IMR-90 (cell line): ENCODE measurements at regions not wholly inside any gene's neighbourhood (a gene's known extent, or its start where the extent isn't known, plus 50 kb on each side); places are given as distances from the start of the nearest gene placed in this dataset.

Source experiments
- ATAC-seq: fragments of 200-7000 bp; cut with Tn5 transposase; 2 replicates; pipeline ENCODE4 v1.9.1; 2020; ENCODE audit warnings: low read depth, mild to moderate bottlenecking, moderate library complexity
- BruUV-seq: library from RNA; stranded (reverse); fragments of 400-500 nt; replicated peaks from 2 replicates; lab custom pipeline; 2021; lab: Mats Ljungman, UMichigan
- CTCF ChIA-PET: fragments of 300-600 bp; formaldehyde crosslinking; extraction: SDS; loops from one replicate; lab custom pipeline; 2021; ENCODE audit warnings: antibody characterized with exemption; lab: Yijun Ruan, JAX
- POLR2A ChIA-PET: fragments of 300-600 bp; sonication (Branson Sonifier 250); formaldehyde crosslinking; loops from one replicate; lab custom pipeline; 2022; ENCODE audit warnings: antibody characterized with exemption; ENCODE audit not compliant: unreplicated experiment; lab: Charles Lee
- DNase-seq: peaks from one replicate; pipeline ENCODE4 v3.0.0; 2013
- H2AFZ ChIP-seq: replicated peaks from 2 replicates; pipeline ENCODE3; 2013; ENCODE audit warnings: low read length, mild to moderate bottlenecking; ENCODE audit not compliant: poor library complexity
- H2AK5ac ChIP-seq: 2 replicates; pipeline ENCODE4 v1.6.1; 2013; ENCODE audit warnings: low read depth, low read length, inconsistent platforms
- H2AK9ac ChIP-seq: replicated peaks from 2 replicates; pipeline ENCODE3; 2013; ENCODE audit warnings: mild to moderate bottlenecking, low read depth, low read length, moderate library complexity; ENCODE audit not compliant: poor library complexity
- H2BK120ac ChIP-seq: 2 replicates; pipeline ENCODE4 v1.6.1; 2013; ENCODE audit warnings: low read depth, low read length, inconsistent platforms
- H2BK15ac ChIP-seq: 3 replicates; pipeline ENCODE4 v1.6.1; 2013; ENCODE audit warnings: low read depth, low read length, inconsistent platforms
- H2BK20ac ChIP-seq: 2 replicates; pipeline ENCODE4 v1.6.1; 2013; ENCODE audit warnings: low read depth, mild to moderate bottlenecking, inconsistent platforms, low read length, moderate library complexity
- H2BK5ac ChIP-seq: 2 replicates; pipeline ENCODE4 v1.6.1; 2013; ENCODE audit warnings: mild to moderate bottlenecking, low read depth, low read length, inconsistent platforms; ENCODE audit not compliant: poor library complexity, severe bottlenecking
- H3K14ac ChIP-seq: replicated peaks from 2 replicates; pipeline ENCODE4 v1.6.1; 2013; ENCODE audit warnings: low read depth, low read length, inconsistent platforms
- H3K18ac ChIP-seq: 2 replicates; pipeline ENCODE4 v1.6.1; 2013; ENCODE audit warnings: low read depth, low read length, control low read depth
- H3K23ac ChIP-seq: 2 replicates; pipeline ENCODE4 v1.6.1; 2013; ENCODE audit warnings: low read depth, low read length, inconsistent platforms
- H3K27ac ChIP-seq: 2 replicates; pipeline ENCODE4 v1.5.1; 2013; ENCODE audit warnings: mild to moderate bottlenecking, control low read depth, low read length; ENCODE audit not compliant: insufficient read depth
- H3K27me3 ChIP-seq: 2 replicates; pipeline ENCODE4 v1.6.1; 2013; ENCODE audit warnings: low read length; ENCODE audit not compliant: control insufficient read depth, insufficient read depth
- H3K36me3 ChIP-seq: 2 replicates; pipeline ENCODE4 v1.6.1; 2013; ENCODE audit warnings: low read length, mixed read lengths; ENCODE audit not compliant: control insufficient read depth, insufficient read depth
- H3K4ac ChIP-seq: 2 replicates; pipeline ENCODE4 v1.6.1; 2013; ENCODE audit warnings: low read depth, low read length, inconsistent platforms
- H3K4me1 ChIP-seq: 2 replicates; pipeline ENCODE4 v1.6.1; 2013; ENCODE audit warnings: low read length, mixed read lengths; ENCODE audit not compliant: control insufficient read depth, insufficient read depth
- H3K4me2 ChIP-seq: 2 replicates; pipeline ENCODE4 v1.6.1; 2013; ENCODE audit warnings: low read depth, mild to moderate bottlenecking, control low read depth, low read length, moderate library complexity
- H3K4me3 ChIP-seq: 2 replicates; pipeline ENCODE4 v1.5.1; 2013; ENCODE audit warnings: low read depth, mild to moderate bottlenecking, control low read depth, low read length, moderate library complexity; ENCODE audit not compliant: insufficient read depth
- H3K56ac ChIP-seq: 2 replicates; pipeline ENCODE4 v1.6.1; 2013; ENCODE audit warnings: low read length, inconsistent platforms; ENCODE audit not compliant: insufficient read depth; ENCODE audit errors: extremely low read depth
- H3K79me1 ChIP-seq, 2 experiments: 2 replicates each; pipeline ENCODE4 v1.6.1; 2013; ENCODE audit warnings: low read length in 2 of 2, inconsistent platforms in 1 of 2, low read depth in 1 of 2
- H3K9ac ChIP-seq: 2 replicates; pipeline ENCODE4 v1.6.1; 2013; ENCODE audit warnings: low read depth, low read length, control low read depth
- H3K9me1 ChIP-seq: 2 replicates; pipeline ENCODE4 v1.6.1; 2013; ENCODE audit warnings: low read length, inconsistent platforms; ENCODE audit not compliant: insufficient read depth
- H3K9me3 ChIP-seq: 2 replicates; pipeline ENCODE4 v1.6.1; 2013; ENCODE audit warnings: low read length; ENCODE audit not compliant: control insufficient read depth, insufficient read depth
- H4K20me1 ChIP-seq: 2 replicates; pipeline ENCODE4 v1.6.1; 2013; ENCODE audit warnings: low read length, inconsistent platforms; ENCODE audit not compliant: insufficient read depth
- H4K5ac ChIP-seq: 2 replicates; pipeline ENCODE4 v1.6.1; 2013; ENCODE audit warnings: mild to moderate bottlenecking, low read depth, low read length, control low read depth
- H4K8ac ChIP-seq, 2 experiments: 2 replicates each; pipeline ENCODE4 v1.6.1; 2013; ENCODE audit warnings: low read depth in 2 of 2, low read length in 2 of 2, control low read depth in 1 of 2, inconsistent platforms in 1 of 2
- H4K91ac ChIP-seq: 2 replicates; pipeline ENCODE4 v1.6.1; 2013; ENCODE audit warnings: low read depth, low read length, inconsistent platforms; ENCODE audit not compliant: insufficient read depth
- BHLHE40 ChIP-seq: fragments of 150-350 bp; IDR thresholded peaks from 2 replicates; pipeline ENCODE4 v1.6.1; 2016; ENCODE audit warnings: mild to moderate bottlenecking, low read depth, low read length
- CEBPB ChIP-seq: IDR thresholded peaks from 2 replicates; pipeline ENCODE4 v1.6.1; 2012; ENCODE audit warnings: low read depth, low read length, improper control_type of control experiment
- CHD1 ChIP-seq: IDR thresholded peaks from 2 replicates; pipeline ENCODE4 v1.6.1; 2012; ENCODE audit warnings: low read depth, low read length, improper control_type of control experiment
- CTCF ChIP-seq: conservative IDR thresholded peaks from 2 replicates; pipeline ENCODE4 v1.5.1; 2012; ENCODE audit warnings: mild to moderate bottlenecking, low read depth, low read length, improper control_type of control experiment
- ELK1 ChIP-seq: fragments of 150-350 bp; IDR thresholded peaks from 2 replicates; pipeline ENCODE4 v1.6.1; 2016; ENCODE audit warnings: low read depth, mild to moderate bottlenecking, low read length, moderate library complexity, borderline replicate concordance
- FOS ChIP-seq: fragments of 150-350 bp; IDR thresholded peaks from 2 replicates; pipeline ENCODE4 v1.6.1; 2016; ENCODE audit warnings: low read depth, low read length
- MAFK ChIP-seq: IDR thresholded peaks from 2 replicates; pipeline ENCODE4 v1.6.1; 2012; ENCODE audit warnings: low read depth, low read length, improper control_type of control experiment
- MXI1 ChIP-seq: IDR thresholded peaks from 2 replicates; pipeline ENCODE4 v1.6.1; 2012; ENCODE audit warnings: low read depth, mild to moderate bottlenecking, low read length, moderate library complexity, borderline replicate concordance
- NFE2L2 ChIP-seq: fragments of 150-350 bp; IDR thresholded peaks from 2 replicates; pipeline ENCODE4 v1.6.1; 2016; ENCODE audit warnings: low read depth, mild to moderate bottlenecking, low read length
- POLR2A ChIP-seq: IDR thresholded peaks from 2 replicates; pipeline ENCODE4 v1.6.1; 2012; ENCODE audit warnings: mild to moderate bottlenecking, low read depth, low read length
- RAD21 ChIP-seq: IDR thresholded peaks from 2 replicates; pipeline ENCODE4 v1.6.1; 2012; ENCODE audit warnings: low read length, improper control_type of control experiment
- RCOR1 ChIP-seq: IDR thresholded peaks from 2 replicates; pipeline ENCODE4 v1.6.1; 2012; ENCODE audit warnings: mild to moderate bottlenecking, low read length, improper control_type of control experiment; ENCODE audit not compliant: insufficient replicate concordance
- RFX5 ChIP-seq: IDR thresholded peaks from 2 replicates; pipeline ENCODE4 v1.8.0; 2012; ENCODE audit warnings: low read depth, mild to moderate bottlenecking, low read length, moderate library complexity
- SMC3 ChIP-seq: fragments of 150-350 bp; IDR thresholded peaks from 2 replicates; pipeline ENCODE4 v1.6.1; 2016; ENCODE audit warnings: low read depth, mild to moderate bottlenecking, antibody characterized with exemption, low read length, moderate library complexity
- USF2 ChIP-seq: fragments of 150-350 bp; IDR thresholded peaks from 2 replicates; pipeline ENCODE4 v1.6.1; 2017; ENCODE audit warnings: mild to moderate bottlenecking, antibody characterized with exemption, low read length, low read depth
- dilution Hi-C: fragments of 300-500 bp; cut with HindIII; formaldehyde crosslinking; loops from one replicate; pipeline ENCODE4 v1.14.3; 2018; ENCODE audit warnings: low sequenced_read_pairs; ENCODE audit not compliant: unreplicated experiment
- in situ Hi-C: fragments of 300-500 bp; cut with MboI; formaldehyde crosslinking; loops from 3 replicates; pipeline ENCODE4 v1.14.3; 2019; ENCODE audit warnings: low sequenced_read_pairs, inconsistent platforms, mixed read lengths
- intact Hi-C: fragments of 100-400 bp; cut with micrococcal nuclease; formaldehyde crosslinking; loops from 2 replicates; pipeline ENCODE4 v1.10.0; 2022

DNA sequence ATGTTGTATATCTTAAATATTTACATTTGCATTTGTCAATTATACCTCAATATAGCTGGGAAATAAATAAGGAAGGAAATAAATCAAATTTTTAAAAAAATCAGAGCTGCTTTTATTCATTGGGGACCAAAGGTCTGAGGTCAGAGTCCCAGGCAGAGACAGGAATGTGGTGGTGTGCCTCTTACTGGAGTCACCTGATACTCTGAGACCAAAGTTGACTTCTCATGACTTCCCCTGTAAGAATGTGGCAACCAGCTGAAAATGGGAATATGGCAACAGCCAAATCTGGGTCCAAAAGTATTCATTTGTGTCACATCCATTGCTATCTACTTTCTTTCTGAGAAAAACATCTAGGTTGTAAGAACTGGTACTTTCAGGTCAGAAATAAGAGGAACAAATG, 496.6 kb upstream of the TMPO start:
- Histone ChIP-seq H3K18ac (no peak overlapping the region), H3K56ac (no peak overlapping the region), H3K4me2 (no peak overlapping the region), H2BK15ac (no peak overlapping the region), H3K36me3 (no peaks in the 10 kb centered on the region), H4K5ac (no peak overlapping the region), H2AK9ac (no peak overlapping the region), H2BK5ac (no peak overlapping the region), H3K14ac (no peak overlapping the region), H2BK20ac (no peak overlapping the region), H4K8ac (no peak overlapping the region), H3K23ac (no peak overlapping the region), H4K91ac (no peak overlapping the region), H4K20me1 (no peaks in the 10 kb centered on the region), H2AK5ac (no peak overlapping the region), H3K9me1 (no peaks in the 10 kb centered on the region), H3K4me3 (no peak overlapping the region), H3K79me1 (no peaks in the 10 kb centered on the region), H3K4me1 (no peaks in the 10 kb centered on the region), H2BK120ac (no peak overlapping the region), H3K9ac (no peak overlapping the region), H3K9me3 (peaks cover 3% of the 10 kb centered on the region; the same call in 1 of the 2 replicates), H3K27ac (no peak overlapping the region), H2AFZ (no peak overlapping the region), H3K27me3 (no peaks in the 10 kb centered on the region), H3K4ac (no peak overlapping the region)
- in situ Hi-C loops, result no loop called here
- intact Hi-C loops, result no loop called here
- CTCF ChIA-PET, result no interaction called here
- DNase-seq (no peak), ATAC-seq (no peak)
- no TSS peak for BruUV-seq
- dilution Hi-C loops, result no loop called here
- POLR2A ChIA-PET, result no interaction called here
- no peak for TF ChIP-seq RAD21
- no peak for TF ChIP-seq RFX5
- no peak for TF ChIP-seq FOS
- TF ChIP-seq ELK1, result no peak
- no peak for TF ChIP-seq NFE2L2
- no peak for TF ChIP-seq SMC3
- TF ChIP-seq MAFK, result no peak
- TF ChIP-seq POLR2A, result no peak
- no peak for TF ChIP-seq BHLHE40
- TF ChIP-seq CHD1, result no peak
- no peak for TF ChIP-seq MXI1
- TF ChIP-seq USF2, result no peak
- no peak for TF ChIP-seq CEBPB
- TF ChIP-seq CTCF, result no peak
- TF ChIP-seq RCOR1, result no peak
